ES-I3 (cell line): ENCODE measurements at regions not wholly inside any gene's neighbourhood (a gene's known extent, or its start where the extent isn't known, plus 50 kb on each side); places are given as distances from the start of the nearest gene placed in this dataset.

Experiments
- H3K36me3 ChIP-seq: 2 replicates; pipeline ENCODE4 v1.6.1; 2013; ENCODE audit warnings: mild to moderate bottlenecking, low read length, control low read depth, moderate library complexity; ENCODE audit not compliant: insufficient read depth
- H3K4me1 ChIP-seq: 2 replicates; pipeline ENCODE4 v1.6.1; 2013; ENCODE audit warnings: mild to moderate bottlenecking, control low read depth, low read length; ENCODE audit not compliant: insufficient read depth
- H3K9ac ChIP-seq: 2 replicates; pipeline ENCODE4 v1.6.1; 2013; ENCODE audit warnings: low read depth, mild to moderate bottlenecking, low read length, moderate library complexity
- H3K9me3 ChIP-seq: 2 replicates; pipeline ENCODE4 v1.6.1; 2013; ENCODE audit warnings: mild to moderate bottlenecking, low read length, moderate library complexity; ENCODE audit not compliant: control insufficient read depth, insufficient read depth

- Histone ChIP-seq H3K4me1 (no peaks in the 10 kb centered on the region), H3K36me3 (no peaks in the 10 kb centered on the region), H3K9me3 (no peaks in the 10 kb centered on the region), H3K9ac (no peak overlapping the region)
These were observed 504.3 kb downstream of the ARHGEF28 start for GRCh38 chr5:74130155-74130897.

GRCh38 chr5:74127381-74128320 lies 501.7 kb downstream of the ARHGEF28 start:
- no peaks in the 10 kb centered on the region for H3K9me3 ChIP-seq
- H3K4me1 ChIP-seq: no peaks in the 10 kb centered on the region
- no peaks in the 10 kb centered on the region for H3K36me3 ChIP-seq
- no peak overlapping the region for H3K9ac ChIP-seq

- Histone ChIP-seq H3K9ac (no peak overlapping the region), H3K4me1 (no peaks in the 10 kb centered on the region), H3K36me3 (no peaks in the 10 kb centered on the region), H3K9me3 (no peaks in the 10 kb centered on the region)
These were observed 500.3 kb downstream of the ARHGEF28 start for GRCh38 chr5:74126294-74126693.

- no peaks in the 10 kb centered on the region for H3K9me3 ChIP-seq
- H3K9ac ChIP-seq: no peak overlapping the region
- no peaks in the 10 kb centered on the region for H3K36me3 ChIP-seq
- H3K4me1 ChIP-seq: no peaks in the 10 kb centered on the region
These were observed 498.8 kb downstream of the ARHGEF28 start for GRCh38 chr5:74124826-74125225.

GRCh38 chr5:74123929-74124328 lies 497.9 kb downstream of the ARHGEF28 start:
- Histone ChIP-seq H3K9ac (no peak overlapping the region), H3K4me1 (no peaks in the 10 kb centered on the region), H3K9me3 (no peaks in the 10 kb centered on the region), H3K36me3 (no peaks in the 10 kb centered on the region)

GRCh38 chr5:74122979-74123590 lies 497.1 kb downstream of the ARHGEF28 start:
- Histone ChIP-seq H3K4me1 (no peaks in the 10 kb centered on the region), H3K9me3 (no peaks in the 10 kb centered on the region), H3K36me3 (no peaks in the 10 kb centered on the region), H3K9ac (no peak overlapping the region)

GRCh38 chr5:74122175-74122574 lies 496.2 kb downstream of the ARHGEF28 start:
- H3K9me3 ChIP-seq: no peaks in the 10 kb centered on the region
- no peak overlapping the region for H3K9ac ChIP-seq
- no peaks in the 10 kb centered on the region for H3K36me3 ChIP-seq
- H3K4me1 ChIP-seq: no peaks in the 10 kb centered on the region

- no peaks in the 10 kb centered on the region for H3K36me3 ChIP-seq
- H3K4me1 ChIP-seq: no peaks in the 10 kb centered on the region
- no peak overlapping the region for H3K9ac ChIP-seq
- H3K9me3 ChIP-seq: no peaks in the 10 kb centered on the region
These were observed 494.6 kb downstream of the ARHGEF28 start for GRCh38 chr5:74120585-74120984.

GRCh38 chr5:74118071-74118470 lies 492.1 kb downstream of the ARHGEF28 start:
- Histone ChIP-seq H3K9me3 (no peaks in the 10 kb centered on the region), H3K4me1 (no peaks in the 10 kb centered on the region), H3K9ac (no peak overlapping the region), H3K36me3 (no peaks in the 10 kb centered on the region)

GRCh38 chr5:74116984-74117383 lies 491.0 kb downstream of the ARHGEF28 start:
- no peak overlapping the region for H3K9ac ChIP-seq

GRCh38 chr5:74116266-74116665 lies 490.3 kb downstream of the ARHGEF28 start:
- no peak overlapping the region for H3K9ac ChIP-seq
- H3K9me3 ChIP-seq: no peaks in the 10 kb centered on the region
- H3K36me3 ChIP-seq: no peaks in the 10 kb centered on the region
- H3K4me1 ChIP-seq: no peaks in the 10 kb centered on the region

More at GRCh38 chr5:74116984-74117383, 491.0 kb downstream of the ARHGEF28 start:
- H3K36me3 ChIP-seq: no peaks in the 10 kb centered on the region
- no peaks in the 10 kb centered on the region for H3K4me1 ChIP-seq
- no peaks in the 10 kb centered on the region for H3K9me3 ChIP-seq

GRCh38 chr5:74113927-74114326 lies 487.9 kb downstream of the ARHGEF28 start:
- H3K9me3 ChIP-seq: no peaks in the 10 kb centered on the region
- H3K4me1 ChIP-seq: no peaks in the 10 kb centered on the region
- H3K9ac ChIP-seq: no peak overlapping the region
- H3K36me3 ChIP-seq: no peaks in the 10 kb centered on the region

- no peaks in the 10 kb centered on the region for H3K9me3 ChIP-seq
- H3K4me1 ChIP-seq: no peaks in the 10 kb centered on the region
- no peak overlapping the region for H3K9ac ChIP-seq
- no peaks in the 10 kb centered on the region for H3K36me3 ChIP-seq
These were observed 487.2 kb downstream of the ARHGEF28 start for GRCh38 chr5:74113196-74113540.

- no peaks in the 10 kb centered on the region for H3K36me3 ChIP-seq
- no peaks in the 10 kb centered on the region for H3K9me3 ChIP-seq
- H3K4me1 ChIP-seq: no peaks in the 10 kb centered on the region
- no peak overlapping the region for H3K9ac ChIP-seq
These were observed 486.6 kb downstream of the ARHGEF28 start for GRCh38 chr5:74112372-74113195.
